Spleen (tissue), 11 donors: ENCODE measurements at regions not wholly inside any gene's neighbourhood (a gene's known extent, or its start where the extent isn't known, plus 50 kb on each side); places are given as distances from the start of the nearest gene placed in this dataset.

Experiments
- DNase-seq: peaks from one replicate; pipeline ENCODE4 v3.0.0-alpha.2; 2020
- H3K27ac ChIP-seq, 8 donors: fragments of 200-600 bp; sonication (generic) in 7 of 8; 1 replicate in 4 of 8; 2 replicates in 4 of 8; pipeline versions ENCODE4 v1.5.0 to v1.8.0; 2016 to 2021; ENCODE audit warnings: inconsistent platforms in 4 of 8, mild to moderate bottlenecking in 4 of 8, moderate library complexity in 1 of 8
- H3K27me3 ChIP-seq, 7 donors: fragments of 200-600 bp; sonication (generic) in 6 of 7; replicated peaks in 1 of 7; 1 replicate in 4 of 7; 2 replicates in 3 of 7; pipeline versions ENCODE4 v1.5.0 to v1.8.0; 2016 to 2021; ENCODE audit warnings: inconsistent platforms in 3 of 7, mild to moderate bottlenecking in 1 of 7
- H3K36me3 ChIP-seq, 6 donors: fragments of 200-600 bp; sonication (generic) in 5 of 6; 1 replicate in 4 of 6; 2 replicates in 2 of 6; pipeline versions ENCODE4 v1.5.0 to v1.8.0; 2016 to 2021; ENCODE audit warnings: inconsistent platforms in 2 of 6
- H3K4me1 ChIP-seq, 6 donors: fragments of 200-600 bp; sonication (generic) in 5 of 6; 1 replicate in 3 of 6; 2 replicates in 3 of 6; pipeline versions ENCODE4 v1.5.0 to v1.8.0; 2016 to 2021; ENCODE audit warnings: inconsistent platforms in 3 of 6
- H3K4me3 ChIP-seq, 8 donors: fragments of 200-600 bp; sonication (generic) in 7 of 8; 1 replicate in 4 of 8; 2 replicates in 4 of 8; pipeline versions ENCODE4 v1.5.0 to v1.8.0; 2016 to 2021; ENCODE audit warnings: inconsistent platforms in 4 of 8, mild to moderate bottlenecking in 4 of 8, moderate library complexity in 2 of 8
- H3K9me3 ChIP-seq, 8 donors: fragments of 200-600 bp; sonication (generic) in 7 of 8; 1 replicate in 4 of 8; 2 replicates in 4 of 8; pipeline versions ENCODE4 v1.5.0 to v1.8.0; 2016 to 2021; ENCODE audit warnings: inconsistent platforms in 4 of 8
- POLR2A ChIP-seq, 3 donors: fragments of 450-650 bp; IDR thresholded peaks; one replicate each; pipeline ENCODE4 v1.5.1; 2017; ENCODE audit warnings: antibody characterized with exemption in 3 of 3, mild to moderate bottlenecking in 1 of 3
- POLR2AphosphoS5 ChIP-seq, 3 donors: sonication (generic); formaldehyde crosslinking; IDR thresholded peaks; one replicate each; pipeline ENCODE4 v1.5.1; 2017; ENCODE audit warnings: antibody characterized with exemption in 3 of 3
- WGBS, 5 donors: extraction: QIAGEN DNeasy Blood & Tissue Kit in 3 of 5; methylation state at CpG; one replicate each; pipeline versions ENCODE4 v1.1.5 to v1.1.7; 2013 to 2018; 5-methylcytosine and 5-hydroxymethylcytosine counted together
- intact Hi-C: fragments of 100-400 bp; cut with DNase I; formaldehyde crosslinking; loops from one replicate; pipeline ENCODE4 v1.15.0; 2023; ENCODE audit warnings: low total_unique reads
- TF ChIP-seq, protein P1 (sequence below), 11 experiments: fragments of 200-600 bp in 7 of 11; fragments of 450-650 bp in 4 of 11; sonication (generic) in 4 of 11; IDR thresholded peaks in 8 of 11; conservative IDR thresholded peaks in 3 of 11; 1 replicate in 7 of 11; 2 replicates in 4 of 11; pipeline versions ENCODE4 v1.4.0 to v1.8.0; 2016 to 2021; ENCODE audit warnings: antibody characterized with exemption in 11 of 11, inconsistent platforms in 4 of 11, mild to moderate bottlenecking in 1 of 11
- donor health status: healthy with polysubstance abuse.
- donor health status: DM: no; HTN: no; CAD: no; lungs with moderate emphysema.
- donor health status: DM: no; HTN: no; CAD: no.
- donor health status: Bipolar disorder and iron deficiency.
- donor health status: healthy.
- donor health status: DM: no; HTN: no; CAD: no.
- donor health status: DM: yes; HTN: yes; CAD: no.

DNA sequence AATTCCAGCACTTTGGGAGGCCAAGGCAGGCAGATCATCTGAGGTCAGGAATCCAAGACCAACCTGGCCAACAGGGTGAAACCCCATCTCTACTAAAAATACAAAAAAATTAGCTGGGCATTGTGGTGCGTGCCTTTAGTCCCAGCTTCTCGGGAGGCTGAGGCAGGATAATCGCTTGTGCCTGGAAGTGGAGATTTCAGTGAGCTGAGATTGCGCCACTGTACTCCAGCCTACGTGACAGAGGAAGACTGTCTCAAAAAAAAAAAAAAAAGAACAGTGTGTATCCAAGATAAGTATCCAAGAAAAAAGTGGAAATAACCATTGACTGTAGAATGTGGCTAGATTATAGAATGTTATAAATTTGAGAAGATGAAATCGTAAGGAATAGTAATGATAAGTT lies 142.1 kb downstream of the FAM124B start:
- H3K4me1 ChIP-seq, result peaks cover 0 to 3% (median 0%) of the 10 kb centered on the region in 6 donors
- H3K36me3 ChIP-seq, result no peaks in the 10 kb centered on the region
- 81 to 93% (median 85%) methylated on average over 6 of the region's 6 CpGs for WGBS, 5 donors
- no peaks in the 10 kb centered on the region for H3K9me3 ChIP-seq
- H3K27me3 ChIP-seq, result peaks cover 0 to 11% (median 0%) of the 10 kb centered on the region in 7 donors
- TF ChIP-seq POLR2A (IDR thresholded peaks at IDR 0.05) (no peak), POLR2AphosphoS5 (IDR thresholded peaks at IDR 0.05) (no peak)
- TF ChIP-seq, protein P1, sequence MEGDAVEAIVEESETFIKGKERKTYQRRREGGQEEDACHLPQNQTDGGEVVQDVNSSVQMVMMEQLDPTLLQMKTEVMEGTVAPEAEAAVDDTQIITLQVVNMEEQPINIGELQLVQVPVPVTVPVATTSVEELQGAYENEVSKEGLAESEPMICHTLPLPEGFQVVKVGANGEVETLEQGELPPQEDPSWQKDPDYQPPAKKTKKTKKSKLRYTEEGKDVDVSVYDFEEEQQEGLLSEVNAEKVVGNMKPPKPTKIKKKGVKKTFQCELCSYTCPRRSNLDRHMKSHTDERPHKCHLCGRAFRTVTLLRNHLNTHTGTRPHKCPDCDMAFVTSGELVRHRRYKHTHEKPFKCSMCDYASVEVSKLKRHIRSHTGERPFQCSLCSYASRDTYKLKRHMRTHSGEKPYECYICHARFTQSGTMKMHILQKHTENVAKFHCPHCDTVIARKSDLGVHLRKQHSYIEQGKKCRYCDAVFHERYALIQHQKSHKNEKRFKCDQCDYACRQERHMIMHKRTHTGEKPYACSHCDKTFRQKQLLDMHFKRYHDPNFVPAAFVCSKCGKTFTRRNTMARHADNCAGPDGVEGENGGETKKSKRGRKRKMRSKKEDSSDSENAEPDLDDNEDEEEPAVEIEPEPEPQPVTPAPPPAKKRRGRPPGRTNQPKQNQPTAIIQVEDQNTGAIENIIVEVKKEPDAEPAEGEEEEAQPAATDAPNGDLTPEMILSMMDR (IDR thresholded peaks at IDR 0.05 in 8 of 11, conservative IDR thresholded peaks at IDR 0.05 in 3 of 11), result no peak
- DNase-seq, result no peak
- no peak overlapping the region for H3K4me3 ChIP-seq
- H3K27ac ChIP-seq, result peak overlapping the region in 1 of 8 donors; percentile 12
- intact Hi-C loops, result no loop called here

DNA sequence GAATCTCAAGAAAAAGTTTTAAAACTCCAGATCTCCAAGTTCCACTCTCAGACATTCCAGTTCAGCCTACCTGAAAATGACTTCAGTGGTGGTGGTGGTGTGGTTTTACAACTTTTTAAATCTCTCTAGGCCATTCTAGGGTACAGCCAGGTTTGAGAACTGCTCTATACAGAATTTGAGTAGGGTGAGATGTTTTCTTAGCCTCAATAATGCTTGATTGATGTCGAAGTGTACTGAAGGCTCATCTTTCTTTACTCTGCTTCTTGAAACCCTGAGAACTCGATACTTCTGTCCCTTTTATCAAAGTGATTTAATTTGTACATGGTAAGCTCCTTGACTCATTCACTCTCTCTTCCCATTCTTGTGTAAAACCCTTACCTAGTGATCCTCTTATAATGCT lies 143.8 kb downstream of the FAM124B start:
- H3K36me3 ChIP-seq, result no peaks in the 10 kb centered on the region
- peaks cover 0 to 3% (median 0%) of the 10 kb centered on the region in 6 donors for H3K4me1 ChIP-seq
- DNase-seq, result no peak
- H3K4me3 ChIP-seq, result no peak overlapping the region
- intact Hi-C loops, result no loop called here
- peaks cover 0 to 11% (median 0%) of the 10 kb centered on the region in 7 donors for H3K27me3 ChIP-seq
- 74 to 87% (median 82%) methylated on average over 2 of the region's 2 CpGs for WGBS, 5 donors
- no peak overlapping the region for H3K27ac ChIP-seq
- TF ChIP-seq POLR2AphosphoS5 (IDR thresholded peaks at IDR 0.05), result no peak
- TF ChIP-seq, protein P1 (IDR thresholded peaks at IDR 0.05 in 8 of 11, conservative IDR thresholded peaks at IDR 0.05 in 3 of 11), result no peak
- no peak for TF ChIP-seq POLR2A (IDR thresholded peaks at IDR 0.05)
- H3K9me3 ChIP-seq, result no peaks in the 10 kb centered on the region

DNA sequence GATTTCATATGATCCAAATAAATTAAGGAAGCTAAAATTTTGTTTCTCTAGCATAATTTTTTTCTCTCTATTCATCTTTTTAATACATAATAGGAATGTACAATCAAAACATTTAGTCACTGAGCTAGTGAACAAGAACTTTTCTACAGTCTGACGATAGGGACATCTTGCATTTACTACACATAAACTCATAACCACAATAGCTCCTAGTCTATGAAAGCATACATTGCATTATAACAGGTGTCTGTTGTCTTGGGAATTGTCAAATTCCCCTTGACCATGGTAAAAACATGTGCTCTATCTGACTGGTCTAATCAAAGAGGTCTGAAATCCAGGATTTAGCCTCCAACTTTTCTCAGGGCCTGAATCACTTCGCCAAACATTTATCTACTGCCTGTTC lies 144.8 kb downstream of the FAM124B start:
- DNase-seq, result no peak
- Histone ChIP-seq H3K27me3 (peaks cover 0 to 11% (median 0%) of the 10 kb centered on the region in 7 donors), H3K36me3 (no peaks in the 10 kb centered on the region), H3K4me1 (peaks cover 0 to 3% (median 0%) of the 10 kb centered on the region in 6 donors), H3K4me3 (no peak overlapping the region), H3K27ac (no peak overlapping the region), H3K9me3 (no peaks in the 10 kb centered on the region)
- intact Hi-C loops, result no loop called here
- TF ChIP-seq POLR2AphosphoS5 (IDR thresholded peaks at IDR 0.05), result no peak
- no peak for TF ChIP-seq POLR2A (IDR thresholded peaks at IDR 0.05)
- TF ChIP-seq, protein P1 (IDR thresholded peaks at IDR 0.05 in 8 of 11, conservative IDR thresholded peaks at IDR 0.05 in 3 of 11), result no peak
- WGBS, 5 donors, result 47 to 81% (median 50%) methylated on average over 2 of the region's 2 CpGs

DNA sequence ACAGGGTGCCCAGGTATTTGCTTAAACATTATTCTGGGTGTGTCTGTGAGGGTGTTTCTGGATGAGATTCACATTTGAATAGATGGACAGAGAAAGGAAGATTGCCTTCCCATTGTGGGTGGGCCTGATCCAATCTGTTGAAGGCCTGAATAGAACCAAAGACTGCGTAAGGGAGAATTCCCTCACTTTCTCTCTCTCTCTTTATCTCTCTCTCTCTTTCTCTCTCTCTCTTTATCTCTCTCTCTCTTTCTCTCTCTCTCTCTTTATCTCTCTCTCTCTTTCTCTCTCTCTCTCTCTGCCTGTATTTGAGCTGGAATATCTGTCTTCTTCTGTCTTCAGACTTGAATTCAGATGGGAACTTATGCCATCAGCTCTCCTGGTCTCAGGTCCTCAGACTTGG lies 148.4 kb downstream of the FAM124B start:
- 86 to 100% (median 100%) methylated on average over 1 of the region's 1 CpG for WGBS, 5 donors
- DNase-seq, result no peak
- TF ChIP-seq POLR2AphosphoS5 (IDR thresholded peaks at IDR 0.05) (no peak), POLR2A (IDR thresholded peaks at IDR 0.05) (no peak)
- TF ChIP-seq, protein P1 (IDR thresholded peaks at IDR 0.05 in 8 of 11, conservative IDR thresholded peaks at IDR 0.05 in 3 of 11), result no peak
- Histone ChIP-seq H3K9me3 (no peaks in the 10 kb centered on the region), H3K27ac (no peak overlapping the region), H3K4me3 (no peak overlapping the region), H3K27me3 (no peaks in the 10 kb centered on the region), H3K36me3 (no peaks in the 10 kb centered on the region), H3K4me1 (no peaks in the 10 kb centered on the region)
- intact Hi-C loops, result no loop called here
